NOMO-1 (cell line): ENCODE measurements at regions not wholly inside any gene's neighbourhood (a gene's known extent, or its start where the extent isn't known, plus 50 kb on each side); places are given as distances from the start of the nearest gene placed in this dataset.
A peak's percentile ranks its signal among the peaks of the same experiment; 100 is the strongest.

Experiments
- DNase-seq, 2 experiments: peaks; one replicate each; lab custom pipeline; 2025; ENCODE audit not compliant: unreplicated experiment in 2 of 2; lab: John Stamatoyannopoulos, UW

GRCh38 chr10:90313576-90314325 is 544.1 kb downstream of the HTR7 start:
- DNase-seq: no peak

- no peak for DNase-seq
Observed at GRCh38 chr10:90314718-90315117, 543.1 kb downstream of the HTR7 start.

GRCh38 chr10:90317172-90317571 is 540.7 kb downstream of the HTR7 start:
- DNase-seq: no peak

GRCh38 chr10:90318659-90319058 is 539.2 kb downstream of the HTR7 start:
- DNase-seq: peak in 1 of 2 experiments; percentile 38

GRCh38 chr10:90319188-90319914 is 538.5 kb downstream of the HTR7 start:
- DNase-seq: no peak

GRCh38 chr10:90321132-90321816 is 536.6 kb downstream of the HTR7 start:
- DNase-seq: no peak

GRCh38 chr10:90326498-90327267 is 531.2 kb downstream of the HTR7 start:
- no peak for DNase-seq

GRCh38 chr10:90327611-90328010 is 530.2 kb downstream of the HTR7 start:
- DNase-seq: no peak

GRCh38 chr10:90328459-90328858 is 529.4 kb downstream of the HTR7 start:
- DNase-seq: no peak

GRCh38 chr10:90328896-90329295 is 528.9 kb downstream of the HTR7 start:
- no peak for DNase-seq

- DNase-seq: no peak
Observed at GRCh38 chr10:90337316-90337715, 520.5 kb downstream of the HTR7 start.

- DNase-seq: no peak
Observed at GRCh38 chr10:90342480-90342879, 515.4 kb downstream of the HTR7 start.

- no peak for DNase-seq
Observed at GRCh38 chr10:90344226-90344625, 513.6 kb downstream of the HTR7 start.

GRCh38 chr10:90347239-90347638 is 510.6 kb downstream of the HTR7 start:
- no peak for DNase-seq

GRCh38 chr10:90350122-90350521 is 507.7 kb downstream of the HTR7 start:
- no peak for DNase-seq

- DNase-seq: no peak
Observed at GRCh38 chr10:90352288-90352687, 505.6 kb downstream of the HTR7 start.

- DNase-seq: no peak
Observed at GRCh38 chr10:90354914-90355313, 502.9 kb downstream of the HTR7 start.

- no peak for DNase-seq
Observed at GRCh38 chr10:90363799-90364483, 493.9 kb downstream of the HTR7 start.

- DNase-seq: no peak
Observed at GRCh38 chr10:90372451-90372850, 485.4 kb downstream of the HTR7 start.

GRCh38 chr10:90373911-90374310 is 483.9 kb downstream of the HTR7 start:
- DNase-seq: no peak
